IMR-90 (cell line): ENCODE measurements at regions not wholly inside any gene's neighbourhood (a gene's known extent, or its start where the extent isn't known, plus 50 kb on each side); places are given as distances from the start of the nearest gene placed in this dataset.

Experiments
- ATAC-seq: fragments of 200-7000 bp; cut with Tn5 transposase; 2 replicates; pipeline ENCODE4 v1.9.1; 2020; ENCODE audit warnings: low read depth, mild to moderate bottlenecking, moderate library complexity
- BruUV-seq: library from RNA; stranded (reverse); fragments of 400-500 nt; replicated peaks from 2 replicates; lab custom pipeline; 2021; lab: Mats Ljungman, UMichigan
- CTCF ChIA-PET: fragments of 300-600 bp; formaldehyde crosslinking; extraction: SDS; loops from one replicate; lab custom pipeline; 2021; ENCODE audit warnings: antibody characterized with exemption; lab: Yijun Ruan, JAX
- POLR2A ChIA-PET: fragments of 300-600 bp; sonication (Branson Sonifier 250); formaldehyde crosslinking; loops from one replicate; lab custom pipeline; 2022; ENCODE audit warnings: antibody characterized with exemption; ENCODE audit not compliant: unreplicated experiment; lab: Charles Lee
- DNase-seq: peaks from one replicate; pipeline ENCODE4 v3.0.0; 2013
- H2AFZ ChIP-seq: replicated peaks from 2 replicates; pipeline ENCODE3; 2013; ENCODE audit warnings: low read length, mild to moderate bottlenecking; ENCODE audit not compliant: poor library complexity
- H2AK5ac ChIP-seq: 2 replicates; pipeline ENCODE4 v1.6.1; 2013; ENCODE audit warnings: low read depth, low read length, inconsistent platforms
- H2AK9ac ChIP-seq: replicated peaks from 2 replicates; pipeline ENCODE3; 2013; ENCODE audit warnings: mild to moderate bottlenecking, low read depth, low read length, moderate library complexity; ENCODE audit not compliant: poor library complexity
- H2BK120ac ChIP-seq: 2 replicates; pipeline ENCODE4 v1.6.1; 2013; ENCODE audit warnings: low read depth, low read length, inconsistent platforms
- H2BK15ac ChIP-seq: 3 replicates; pipeline ENCODE4 v1.6.1; 2013; ENCODE audit warnings: low read depth, low read length, inconsistent platforms
- H2BK20ac ChIP-seq: 2 replicates; pipeline ENCODE4 v1.6.1; 2013; ENCODE audit warnings: low read depth, mild to moderate bottlenecking, inconsistent platforms, low read length, moderate library complexity
- H2BK5ac ChIP-seq: 2 replicates; pipeline ENCODE4 v1.6.1; 2013; ENCODE audit warnings: mild to moderate bottlenecking, low read depth, low read length, inconsistent platforms; ENCODE audit not compliant: poor library complexity, severe bottlenecking
- H3K14ac ChIP-seq: replicated peaks from 2 replicates; pipeline ENCODE4 v1.6.1; 2013; ENCODE audit warnings: low read depth, low read length, inconsistent platforms
- H3K18ac ChIP-seq: 2 replicates; pipeline ENCODE4 v1.6.1; 2013; ENCODE audit warnings: low read depth, low read length, control low read depth
- H3K23ac ChIP-seq: 2 replicates; pipeline ENCODE4 v1.6.1; 2013; ENCODE audit warnings: low read depth, low read length, inconsistent platforms
- H3K27ac ChIP-seq: 2 replicates; pipeline ENCODE4 v1.5.1; 2013; ENCODE audit warnings: mild to moderate bottlenecking, control low read depth, low read length; ENCODE audit not compliant: insufficient read depth
- H3K27me3 ChIP-seq: 2 replicates; pipeline ENCODE4 v1.6.1; 2013; ENCODE audit warnings: low read length; ENCODE audit not compliant: control insufficient read depth, insufficient read depth
- H3K36me3 ChIP-seq: 2 replicates; pipeline ENCODE4 v1.6.1; 2013; ENCODE audit warnings: low read length, mixed read lengths; ENCODE audit not compliant: control insufficient read depth, insufficient read depth
- H3K4ac ChIP-seq: 2 replicates; pipeline ENCODE4 v1.6.1; 2013; ENCODE audit warnings: low read depth, low read length, inconsistent platforms
- H3K4me1 ChIP-seq: 2 replicates; pipeline ENCODE4 v1.6.1; 2013; ENCODE audit warnings: low read length, mixed read lengths; ENCODE audit not compliant: control insufficient read depth, insufficient read depth
- H3K4me2 ChIP-seq: 2 replicates; pipeline ENCODE4 v1.6.1; 2013; ENCODE audit warnings: low read depth, mild to moderate bottlenecking, control low read depth, low read length, moderate library complexity
- H3K4me3 ChIP-seq: 2 replicates; pipeline ENCODE4 v1.5.1; 2013; ENCODE audit warnings: low read depth, mild to moderate bottlenecking, control low read depth, low read length, moderate library complexity; ENCODE audit not compliant: insufficient read depth
- H3K56ac ChIP-seq: 2 replicates; pipeline ENCODE4 v1.6.1; 2013; ENCODE audit warnings: low read length, inconsistent platforms; ENCODE audit not compliant: insufficient read depth; ENCODE audit errors: extremely low read depth
- H3K79me1 ChIP-seq, 2 experiments: 2 replicates each; pipeline ENCODE4 v1.6.1; 2013; ENCODE audit warnings: low read length in 2 of 2, inconsistent platforms in 1 of 2, low read depth in 1 of 2
- H3K9ac ChIP-seq: 2 replicates; pipeline ENCODE4 v1.6.1; 2013; ENCODE audit warnings: low read depth, low read length, control low read depth
- H3K9me1 ChIP-seq: 2 replicates; pipeline ENCODE4 v1.6.1; 2013; ENCODE audit warnings: low read length, inconsistent platforms; ENCODE audit not compliant: insufficient read depth
- H3K9me3 ChIP-seq: 2 replicates; pipeline ENCODE4 v1.6.1; 2013; ENCODE audit warnings: low read length; ENCODE audit not compliant: control insufficient read depth, insufficient read depth
- H4K20me1 ChIP-seq: 2 replicates; pipeline ENCODE4 v1.6.1; 2013; ENCODE audit warnings: low read length, inconsistent platforms; ENCODE audit not compliant: insufficient read depth
- H4K5ac ChIP-seq: 2 replicates; pipeline ENCODE4 v1.6.1; 2013; ENCODE audit warnings: mild to moderate bottlenecking, low read depth, low read length, control low read depth
- H4K8ac ChIP-seq, 2 experiments: 2 replicates each; pipeline ENCODE4 v1.6.1; 2013; ENCODE audit warnings: low read depth in 2 of 2, low read length in 2 of 2, control low read depth in 1 of 2, inconsistent platforms in 1 of 2
- H4K91ac ChIP-seq: 2 replicates; pipeline ENCODE4 v1.6.1; 2013; ENCODE audit warnings: low read depth, low read length, inconsistent platforms; ENCODE audit not compliant: insufficient read depth
- BHLHE40 ChIP-seq: fragments of 150-350 bp; IDR thresholded peaks from 2 replicates; pipeline ENCODE4 v1.6.1; 2016; ENCODE audit warnings: mild to moderate bottlenecking, low read depth, low read length
- FOS ChIP-seq: fragments of 150-350 bp; IDR thresholded peaks from 2 replicates; pipeline ENCODE4 v1.6.1; 2016; ENCODE audit warnings: low read depth, low read length
- MAFK ChIP-seq: IDR thresholded peaks from 2 replicates; pipeline ENCODE4 v1.6.1; 2012; ENCODE audit warnings: low read depth, low read length, improper control_type of control experiment
- POLR2A ChIP-seq: IDR thresholded peaks from 2 replicates; pipeline ENCODE4 v1.6.1; 2012; ENCODE audit warnings: mild to moderate bottlenecking, low read depth, low read length
- RAD21 ChIP-seq: IDR thresholded peaks from 2 replicates; pipeline ENCODE4 v1.6.1; 2012; ENCODE audit warnings: low read length, improper control_type of control experiment
- dilution Hi-C: fragments of 300-500 bp; cut with HindIII; formaldehyde crosslinking; loops from one replicate; pipeline ENCODE4 v1.14.3; 2018; ENCODE audit warnings: low sequenced_read_pairs; ENCODE audit not compliant: unreplicated experiment
- in situ Hi-C: fragments of 300-500 bp; cut with MboI; formaldehyde crosslinking; loops from 3 replicates; pipeline ENCODE4 v1.14.3; 2019; ENCODE audit warnings: low sequenced_read_pairs, inconsistent platforms, mixed read lengths
- intact Hi-C: fragments of 100-400 bp; cut with micrococcal nuclease; formaldehyde crosslinking; loops from 2 replicates; pipeline ENCODE4 v1.10.0; 2022

DNA sequence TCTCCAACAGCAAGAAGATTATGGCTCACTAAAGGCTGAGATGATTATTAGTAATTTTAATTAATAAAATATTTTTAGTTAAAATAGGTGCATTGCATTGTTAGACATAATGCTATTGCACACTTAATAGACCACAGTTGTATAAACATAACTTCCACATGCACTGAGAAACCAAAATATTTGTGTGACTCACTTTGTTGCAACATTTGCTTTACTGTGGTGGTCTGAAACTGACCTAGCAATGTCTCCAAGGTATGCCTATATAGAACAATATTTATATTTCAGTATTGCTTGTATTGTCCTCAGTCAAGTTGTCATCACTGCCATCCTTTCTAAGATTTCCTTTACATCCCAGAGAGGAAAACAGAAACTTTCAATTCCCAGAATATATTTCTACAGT lies 1215.2 kb downstream of the SI start:
- Histone ChIP-seq H3K36me3 (no peaks in the 10 kb centered on the region), H2BK5ac (no peak overlapping the region), H2BK15ac (no peak overlapping the region), H2AK9ac (no peak overlapping the region), H3K56ac (no peak overlapping the region), H4K91ac (no peak overlapping the region), H2AFZ (no peak overlapping the region), H2BK120ac (no peak overlapping the region), H3K4me3 (no peak overlapping the region), H3K79me1 (no peaks in the 10 kb centered on the region), H3K27ac (no peak overlapping the region), H3K14ac (no peak overlapping the region), H3K9me1 (no peaks in the 10 kb centered on the region), H4K20me1 (no peaks in the 10 kb centered on the region), H3K4me2 (no peak overlapping the region), H3K4ac (no peak overlapping the region), H3K4me1 (no peaks in the 10 kb centered on the region), H3K27me3 (no peaks in the 10 kb centered on the region), H3K23ac (no peak overlapping the region), H3K9ac (no peak overlapping the region), H2AK5ac (no peak overlapping the region), H4K8ac (no peak overlapping the region), H3K9me3 (peaks cover 6% of the 10 kb centered on the region), H3K18ac (no peak overlapping the region), H4K5ac (no peak overlapping the region), H2BK20ac (no peak overlapping the region)
- DNase-seq (no peak), ATAC-seq (no peak)
- no TSS peak for BruUV-seq
- in situ Hi-C loops: no loop called here
- ChIA-PET POLR2A (no interaction called here), CTCF (no interaction called here)
- dilution Hi-C loops: no loop called here
- intact Hi-C loops: no loop called here
- TF ChIP-seq FOS (no peak), RAD21 (no peak), MAFK (no peak), POLR2A (no peak), BHLHE40 (no peak)
